ENCODE measurements at regions not wholly inside any gene's neighbourhood (a gene's known extent, or its start where the extent isn't known, plus 50 kb on each side); places are given as distances from the start of the nearest gene placed in this dataset.

- no peak for DNase-seq
- Mint-ChIP-seq H3K9me3 (no peaks in the 10 kb centered on the region; the same call in 1 of the 2 replicates), H3K4me3 (peak overlapping the region; percentile 85), H3K27ac (peak overlapping the region; percentile 97), H3K4me1 (ENCODE audit: low read depth) (peaks cover 73% of the 10 kb centered on the region), H3K27me3 (ENCODE audit: insufficient read depth) (no peaks in the 10 kb centered on the region; the same call in none of the 2 replicates), H3K36me3 (ENCODE audit: low read depth) (peaks cover 11% of the 10 kb centered on the region; the same call in 1 of the 2 replicates)
- no peak for TF ChIP-seq CTCF (IDR thresholded peaks at IDR 0.05)
These were observed 92.1 kb upstream of the CHD2 start for GRCh38 chr15:92807971-92808571.

GRCh38 chr15:92808598-92809063 lies 91.5 kb upstream of the CHD2 start:
- DNase-seq = peak; percentile 28
- H3K4me1 Mint-ChIP-seq (ENCODE audit: low read depth) = peaks cover 67% of the 10 kb centered on the region
- no peaks in the 10 kb centered on the region; the same call in 1 of the 2 replicates for H3K9me3 Mint-ChIP-seq
- no peak for TF ChIP-seq CTCF (IDR thresholded peaks at IDR 0.05)
- peak overlapping the region; percentile 97 for H3K27ac Mint-ChIP-seq
- peak overlapping the region; percentile 85 for H3K4me3 Mint-ChIP-seq
- peaks cover 8% of the 10 kb centered on the region; the same call in 1 of the 2 replicates for H3K36me3 Mint-ChIP-seq (ENCODE audit: low read depth)
- H3K27me3 Mint-ChIP-seq (ENCODE audit: insufficient read depth) = no peaks in the 10 kb centered on the region; the same call in none of the 2 replicates

- H3K27ac Mint-ChIP-seq = peak overlapping the region; percentile 97
- H3K4me3 Mint-ChIP-seq = peak overlapping the region; percentile 85
- peak; percentile 95 for DNase-seq
- H3K9me3 Mint-ChIP-seq = no peaks in the 10 kb centered on the region; the same call in 1 of the 2 replicates
- no peaks in the 10 kb centered on the region; the same call in none of the 2 replicates for H3K27me3 Mint-ChIP-seq (ENCODE audit: insufficient read depth)
- TF ChIP-seq CTCF (IDR thresholded peaks at IDR 0.05) = peak; percentile 99
- H3K4me1 Mint-ChIP-seq (ENCODE audit: low read depth) = peaks cover 61% of the 10 kb centered on the region
- H3K36me3 Mint-ChIP-seq (ENCODE audit: low read depth) = peaks cover 8% of the 10 kb centered on the region; the same call in 1 of the 2 replicates
These were observed 90.9 kb upstream of the CHD2 start for GRCh38 chr15:92809064-92809879.

- peak; percentile 39 for DNase-seq
- peaks cover 55% of the 10 kb centered on the region for H3K4me1 Mint-ChIP-seq (ENCODE audit: low read depth)
- H3K4me3 Mint-ChIP-seq = peak overlapping the region; percentile 85
These were observed 90.2 kb upstream of the CHD2 start for GRCh38 chr15:92809880-92810361.

More at GRCh38 chr15:92809880-92810361, 90.2 kb upstream of the CHD2 start:
- peaks cover 8% of the 10 kb centered on the region; the same call in 1 of the 2 replicates for H3K36me3 Mint-ChIP-seq (ENCODE audit: low read depth)
- H3K9me3 Mint-ChIP-seq = no peaks in the 10 kb centered on the region; the same call in 1 of the 2 replicates
- no peaks in the 10 kb centered on the region; the same call in none of the 2 replicates for H3K27me3 Mint-ChIP-seq (ENCODE audit: insufficient read depth)
- H3K27ac Mint-ChIP-seq = peak overlapping the region; percentile 97
- no peak for TF ChIP-seq CTCF (IDR thresholded peaks at IDR 0.05)

Measured in HFFc6 (cell line).